NCI-H2107 treated with DMSO at 0.1 percent for 48 hours (cell line): ENCODE measurements at regions not wholly inside any gene's neighbourhood (a gene's known extent, or its start where the extent isn't known, plus 50 kb on each side); places are given as distances from the start of the nearest gene placed in this dataset.
"Not testable (repeated sequence)": the region's sequence is repeated elsewhere in the genome, so short reads cannot be mapped to it uniquely, and the experiment has no call there.

ENCODE experiments used
- DNase-seq: peaks from one replicate; lab custom pipeline; 2025; ENCODE audit not compliant: unreplicated experiment; lab: John Stamatoyannopoulos, UW

DNA sequence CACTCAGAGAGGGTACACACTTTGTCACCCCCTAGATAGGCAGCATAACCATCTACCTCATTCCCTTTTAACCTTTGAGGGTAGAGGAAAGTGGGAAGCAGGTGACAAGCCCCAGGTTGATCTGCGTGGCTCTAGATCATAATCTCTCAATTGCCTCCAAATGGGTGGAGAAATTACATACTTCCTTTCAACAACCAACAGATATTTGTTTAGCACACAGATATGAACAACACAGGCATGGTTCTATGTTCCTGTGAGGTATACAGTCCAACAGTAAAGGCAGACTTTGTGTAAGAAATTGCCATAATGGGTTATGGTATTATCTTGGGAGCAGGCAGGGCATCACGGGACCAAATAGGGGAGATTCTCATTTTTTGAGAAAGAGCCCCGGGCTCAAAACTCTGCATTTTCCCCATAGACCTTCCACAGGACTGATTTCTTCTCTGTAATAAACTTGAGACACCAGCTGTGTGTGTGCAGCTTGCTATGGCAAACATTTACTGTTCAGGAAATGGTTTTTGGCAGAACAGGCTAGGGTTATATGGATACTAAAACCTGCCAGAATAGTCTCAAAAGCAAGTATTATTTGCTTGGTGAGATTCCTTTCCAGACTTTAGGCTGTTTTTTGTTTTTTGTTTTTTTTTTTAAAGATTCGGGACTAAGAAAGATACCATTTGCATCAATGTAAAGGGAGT, 126.2 kb downstream of the CD164 start:
- DNase-seq, result no peak

DNA sequence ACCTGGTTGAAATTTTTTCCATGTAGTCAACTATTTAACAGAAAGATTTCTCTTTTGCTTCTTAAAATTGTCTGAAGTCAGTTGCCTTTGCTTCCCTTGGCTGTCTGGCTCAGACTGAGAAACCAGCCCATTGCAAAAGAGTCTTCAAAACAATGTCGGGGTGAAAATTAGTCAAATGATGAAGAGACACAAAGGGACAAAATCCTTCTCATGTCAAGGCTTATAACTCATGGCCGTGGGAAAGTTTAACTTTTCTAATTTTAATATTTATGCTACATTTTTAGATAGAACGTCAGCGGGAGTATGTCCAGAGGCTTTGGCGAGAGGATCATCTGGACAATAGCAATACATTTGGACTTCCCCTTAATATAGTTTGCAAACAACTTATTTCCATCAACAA, 127.2 kb downstream of the CD164 start:
- no peak for DNase-seq

DNA sequence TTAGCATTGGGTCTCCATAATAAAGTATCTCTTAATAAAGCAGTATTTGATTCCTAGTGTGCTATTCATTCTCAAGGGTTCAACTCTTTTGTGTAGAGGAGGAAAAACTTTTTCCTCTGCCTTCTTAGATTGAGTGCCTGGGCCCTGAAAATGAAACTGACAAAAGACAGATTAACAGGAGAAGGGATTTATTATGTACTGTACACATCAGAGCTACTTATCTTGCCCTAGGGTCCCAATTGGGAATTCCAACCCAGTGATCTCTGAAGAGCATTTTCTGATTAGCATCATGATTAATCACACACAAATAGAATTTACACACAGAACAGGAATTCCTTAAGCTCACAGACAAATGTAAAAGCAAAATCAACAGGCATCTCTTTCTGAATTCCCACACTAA, 128.9 kb downstream of the CD164 start:
- DNase-seq, result no peak

GRCh38 chr6:109252261-109253041, 129.8 kb downstream of the CD164 start:
- DNase-seq, result no peak

DNA sequence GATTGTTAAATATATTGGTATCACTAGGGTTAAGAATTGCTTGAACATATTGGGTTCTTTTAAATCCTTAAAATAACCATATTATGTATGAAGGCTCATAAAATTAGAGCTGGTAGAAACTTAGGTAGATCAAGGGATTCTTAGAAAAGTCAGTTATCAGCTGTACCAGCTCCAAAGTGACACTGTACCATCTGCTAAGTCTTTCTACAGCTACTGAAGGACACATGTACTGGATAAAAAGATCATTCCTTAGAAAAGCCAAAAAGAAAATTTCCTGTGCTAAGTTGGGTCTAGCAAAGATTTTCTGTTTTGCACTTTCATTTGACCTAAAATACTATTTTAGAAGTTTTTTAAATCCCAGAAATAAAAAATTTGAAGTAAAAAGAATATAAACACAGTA, 130.4 kb downstream of the CD164 start:
- DNase-seq, result no peak

- not testable (repeated sequence) for DNase-seq
Observed at GRCh38 chr6:109250544-109251156, 131.6 kb downstream of the CD164 start.

DNA sequence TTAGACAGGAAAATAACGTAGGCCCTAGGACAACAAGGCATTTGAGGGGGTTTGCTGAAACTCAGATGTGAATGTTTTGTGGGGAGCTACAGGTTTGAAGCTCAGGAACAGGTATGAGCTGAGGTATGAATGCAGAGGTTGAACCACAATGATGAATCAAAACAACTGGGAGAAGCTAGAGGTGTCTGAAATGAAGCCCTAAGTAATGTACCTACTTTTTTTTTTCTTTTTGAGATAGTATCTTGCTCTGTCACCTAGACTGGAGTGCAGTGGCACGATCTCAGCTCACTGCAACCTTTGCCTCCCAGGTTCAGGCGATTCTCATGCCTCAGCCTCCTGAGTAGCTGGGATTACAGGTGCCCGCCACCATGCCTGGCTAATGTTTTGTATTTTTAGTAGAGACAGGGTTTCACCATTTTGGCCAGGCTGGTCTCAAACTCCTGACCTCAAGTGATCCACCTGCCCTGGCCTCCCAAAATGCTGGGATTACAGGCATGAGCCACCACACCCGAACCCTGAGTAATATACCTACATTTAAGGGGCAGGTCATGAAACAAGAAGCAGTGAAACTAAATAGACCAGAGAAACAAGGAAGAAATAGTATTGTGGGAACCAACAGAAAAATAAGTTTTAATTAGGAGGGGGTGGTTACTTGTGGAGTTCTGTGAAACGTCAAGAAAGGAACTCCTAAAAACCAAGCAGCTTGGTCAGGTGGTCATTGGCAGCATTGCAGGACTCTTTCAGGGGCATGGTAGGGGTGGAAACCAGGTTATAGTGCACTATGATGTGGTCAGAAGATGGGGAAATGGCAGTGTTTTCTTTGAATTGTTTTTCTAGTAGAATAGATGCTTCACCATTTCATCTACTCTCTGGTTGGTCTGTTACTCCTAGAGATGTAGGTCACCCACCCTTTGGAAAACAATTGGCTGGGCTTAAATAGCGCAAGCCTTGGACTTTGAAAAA, 138.1 kb downstream of the CD164 start:
- DNase-seq, result no peak

GRCh38 chr6:109242925-109243324, 139.3 kb downstream of the CD164 start:
- no peak for DNase-seq

DNA sequence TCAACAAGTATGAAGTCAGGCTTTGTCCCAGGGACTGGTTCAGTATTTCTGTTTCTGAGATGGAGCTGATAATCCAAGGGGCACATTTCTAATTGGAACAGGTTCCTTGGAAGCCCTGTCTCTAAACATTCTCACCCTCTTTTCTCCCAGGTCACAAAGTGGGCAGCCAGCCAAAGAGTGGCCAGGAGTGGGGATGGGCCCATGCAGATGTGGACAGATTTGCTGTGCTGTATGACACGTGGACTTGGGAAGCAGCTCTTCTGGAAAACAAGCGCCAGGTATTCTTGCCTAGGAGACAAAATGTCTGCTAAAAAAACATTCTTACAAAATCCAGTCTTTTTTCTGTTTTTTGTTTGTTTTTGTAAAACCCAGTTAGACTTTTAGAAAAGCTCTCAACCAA, 140.2 kb downstream of the CD164 start:
- DNase-seq, result no peak

GRCh38 chr6:109241199-109241598, 141.1 kb downstream of the CD164 start:
- no peak for DNase-seq

DNA sequence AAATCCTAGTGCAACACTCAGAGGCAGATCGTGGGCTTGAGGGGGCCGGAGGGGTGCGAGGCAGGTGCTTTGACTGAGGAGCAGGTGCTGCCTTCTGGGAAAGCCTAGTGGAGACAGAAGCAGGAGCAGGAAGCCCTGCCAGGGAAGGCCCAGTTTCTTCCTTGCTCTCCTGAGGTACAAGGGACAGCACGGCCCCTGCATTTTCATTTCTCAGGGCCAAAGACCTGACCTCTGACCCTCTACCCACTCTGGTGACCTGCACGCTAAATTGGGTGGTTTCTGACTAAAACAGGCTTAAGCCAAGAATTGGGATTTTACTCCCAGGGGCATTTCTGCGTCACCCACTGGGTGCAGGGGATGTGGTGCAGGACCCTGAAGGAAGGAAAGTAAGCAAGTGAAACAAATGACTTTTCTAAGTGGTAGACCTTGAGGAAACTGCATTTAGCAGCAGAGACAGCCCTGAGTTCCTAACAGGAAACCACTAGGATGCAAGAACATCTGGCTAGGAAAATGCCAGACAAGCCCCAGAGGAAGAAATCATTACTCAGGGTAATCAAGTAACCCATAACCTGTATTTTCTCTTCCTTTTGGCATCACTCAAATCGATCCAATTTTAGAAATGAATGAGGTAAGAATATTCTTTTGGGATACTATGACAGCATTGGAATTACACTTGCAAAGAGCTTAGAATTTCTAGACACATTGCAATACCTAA, 141.7 kb downstream of the CD164 start:
- DNase-seq, result no peak

- DNase-seq, result no peak
Observed at GRCh38 chr6:109239651-109240321, 142.5 kb downstream of the CD164 start.

DNA sequence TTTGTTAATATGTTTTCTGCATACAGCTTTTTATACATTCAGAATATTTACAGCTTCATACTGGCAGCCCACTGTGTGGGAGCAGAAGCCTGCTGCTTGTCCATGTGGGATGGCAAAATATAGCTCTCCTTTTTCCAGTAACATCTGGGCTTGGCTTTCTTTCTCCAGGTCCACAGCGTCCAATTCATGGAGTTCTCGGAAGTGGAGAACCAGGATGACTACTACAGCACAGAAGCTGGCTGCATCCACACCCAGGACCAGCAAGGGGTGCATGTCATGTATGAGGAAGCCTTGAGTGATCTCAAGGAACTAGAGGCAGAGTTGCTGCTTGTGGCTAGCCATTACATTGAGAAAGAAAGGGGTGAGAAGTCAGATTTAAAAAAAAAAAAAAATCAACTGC, 143.1 kb downstream of the CD164 start:
- DNase-seq, result no peak

GRCh38 chr6:109238396-109238795, 143.1 kb downstream of the CEP57L1 start:
- no peak for DNase-seq

- DNase-seq, result no peak
Observed at GRCh38 chr6:109237986-109238329, 142.7 kb downstream of the CEP57L1 start.

DNA sequence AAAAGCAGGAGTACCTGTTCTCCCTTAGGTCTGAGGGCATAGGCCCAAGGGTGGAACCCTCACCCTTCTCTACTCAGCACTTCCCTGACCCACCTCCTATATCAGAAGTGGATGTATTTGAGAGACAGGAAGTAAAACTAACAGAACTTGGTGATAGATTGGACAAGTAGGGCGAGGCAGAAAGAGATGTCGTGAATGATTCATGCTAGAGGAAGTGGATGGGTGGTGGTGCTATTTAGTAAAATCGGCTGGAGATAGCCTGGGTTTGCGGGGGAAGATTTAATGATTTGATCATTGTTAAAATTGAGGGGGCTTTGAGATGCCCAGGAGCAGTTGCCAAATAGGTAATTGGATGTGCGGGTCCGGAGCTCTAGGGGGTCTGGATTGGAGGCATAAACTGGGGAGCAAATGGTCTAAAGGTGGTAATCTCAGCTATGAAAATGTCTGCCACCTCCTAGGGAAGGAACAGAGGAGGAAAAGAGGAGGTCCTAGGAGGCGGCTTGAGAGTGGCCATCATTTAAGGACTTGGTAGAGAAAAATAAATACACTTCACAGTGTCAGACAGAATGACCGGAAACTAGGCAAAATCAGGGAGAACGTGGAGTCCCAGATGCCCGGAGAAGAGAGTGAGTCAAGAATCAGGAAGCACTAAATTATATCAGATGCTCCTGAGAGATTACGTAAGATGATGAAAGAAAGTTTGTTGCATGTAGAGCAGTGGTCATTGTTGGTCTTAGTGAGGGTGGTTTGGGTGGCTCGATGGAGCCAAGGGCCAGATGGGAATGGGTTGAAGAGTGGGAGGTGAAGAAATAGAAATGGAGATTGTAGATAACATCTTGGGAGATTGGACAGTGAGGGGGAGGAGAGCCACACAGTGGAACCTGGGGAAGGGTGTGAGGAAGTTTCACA, 142.0 kb downstream of the CEP57L1 start:
- DNase-seq, result no peak

- peak; percentile 71 for DNase-seq
Observed at GRCh38 chr6:109236115-109237076, 141.1 kb downstream of the CEP57L1 start.
